ENCODE measurements at regions not wholly inside any gene's neighbourhood (a gene's known extent, or its start where the extent isn't known, plus 50 kb on each side); places are given as distances from the start of the nearest gene placed in this dataset.

- H3K27ac ChIP-seq (ENCODE audit: insufficient read depth, low read depth, low read length), result no peak overlapping the region
- ChIA-PET POLR2A (no interaction called here), CTCF (no interaction called here)
- FAIRE-seq (no peak), DNase-seq (ENCODE audit: low read depth, low spot score) (no peak)
- H3K4me1 ChIP-seq (ENCODE audit: control insufficient read depth, extremely low read depth, insufficient read depth, low read length), result no peaks in the 10 kb centered on the region
- TF ChIP-seq EZH2 (IDR thresholded peaks at IDR 0.05; ENCODE audit: borderline replicate concordance, low read depth, low read length, severe bottlenecking) (no peak), GATA2 (IDR thresholded peaks at IDR 0.05; ENCODE audit: insufficient read depth, insufficient read length, low read depth, low read length) (no peak), POLR2A (IDR thresholded peaks at IDR 0.05; ENCODE audit: low read depth, low read length) (no peak), POLR2AphosphoS5 (IDR thresholded peaks at IDR 0.05; ENCODE audit: insufficient read depth, low read depth, low read length) (no peak), MYC (IDR thresholded peaks at IDR 0.05; ENCODE audit: low read depth, low read length) (no peak), FOS (IDR thresholded peaks at IDR 0.05; ENCODE audit: borderline replicate concordance, insufficient read depth, low read length) (no peak), MAX (IDR thresholded peaks at IDR 0.05; ENCODE audit: insufficient read depth, insufficient read length) (no peak), CTCF (IDR thresholded peaks at IDR 0.05; ENCODE audit: extremely low read depth in 1 of 2, insufficient read depth in 1 of 2, low read depth in 1 of 2, low read length in 2 of 2) (no peak), JUN (IDR thresholded peaks at IDR 0.05; ENCODE audit: borderline replicate concordance, insufficient read depth, insufficient read length, low read depth) (no peak)
- no peaks in the 10 kb centered on the region for H3K27me3 ChIP-seq (ENCODE audit: control insufficient read depth in 2 of 2, insufficient read depth in 2 of 2, low read length in 2 of 2)
- H2AFZ ChIP-seq (ENCODE audit: low read depth, low read length), result no peak overlapping the region
- H3K4me2 ChIP-seq (ENCODE audit: insufficient read depth, low read length), result no peak overlapping the region
- H3K9me3 ChIP-seq (replicated peaks; ENCODE audit: control insufficient read depth, insufficient read depth, low read length), result no peaks in the 10 kb centered on the region
- no peak overlapping the region for H3K9ac ChIP-seq (replicated peaks; ENCODE audit: extremely low read depth, insufficient read depth, low read length)
- dilution Hi-C loops (cut with MboI; ENCODE audit: extremely low pct_ligation_motif_present, low sequenced_read_pairs) (no loop called here), intact Hi-C loops (cut with micrococcal nuclease) (no loop called here)
- no peaks in the 10 kb centered on the region for H4K20me1 ChIP-seq (replicated peaks; ENCODE audit: control insufficient read depth, extremely low read depth, insufficient read depth, low read length)
- no peak overlapping the region for H3K4me3 ChIP-seq (replicated peaks in 1 of 3; ENCODE audit: insufficient read depth in 1 of 3, low read depth in 1 of 3, low read length in 3 of 3)
- BruUV-seq (replicated peaks), result no TSS peak
- H3K36me3 ChIP-seq (ENCODE audit: control insufficient read depth in 2 of 2, extremely low read depth in 1 of 2, insufficient read depth in 2 of 2, low read length in 2 of 2), result no peaks in the 10 kb centered on the region
- no peaks in the 10 kb centered on the region for H3K79me2 ChIP-seq (ENCODE audit: control insufficient read depth, insufficient read depth, low read length)
- no peaks in the 10 kb centered on the region for H3K9me1 ChIP-seq (replicated peaks; ENCODE audit: control insufficient read depth, extremely low read depth, insufficient read depth, low read length)
These were observed 346.9 kb downstream of the PBX1 start for GRCh38 chr1:164905869-164906268.

Data from endothelial cell of umbilical vein (primary cell).